Glomerular visceral epithelial cell (primary cell): ENCODE measurements at regions not wholly inside any gene's neighbourhood (a gene's known extent, or its start where the extent isn't known, plus 50 kb on each side); places are given as distances from the start of the nearest gene placed in this dataset.
"Not testable (repeated sequence)": the region's sequence is repeated elsewhere in the genome, so short reads cannot be mapped to it uniquely, and the experiment has no call there.

Source experiments
- DNase-seq: peaks from one replicate; pipeline ENCODE4 v3.0.0-alpha.2; 2016; ENCODE audit errors: extremely low spot score

- no peak for DNase-seq
These were observed 161.0 kb downstream of the DDX1 start for GRCh38 chr2:15752552-15753232.

GRCh38 chr2:15753233-15753798, 161.6 kb downstream of the DDX1 start:
- DNase-seq, result no peak

- DNase-seq, result no peak
These were observed 162.4 kb downstream of the DDX1 start for GRCh38 chr2:15753811-15754702.

- DNase-seq, result no peak
These were observed 163.0 kb downstream of the DDX1 start for GRCh38 chr2:15754703-15755099.

- no peak for DNase-seq
These were observed 163.9 kb downstream of the DDX1 start for GRCh38 chr2:15755528-15755927.

GRCh38 chr2:15756011-15756550, 164.4 kb downstream of the DDX1 start:
- DNase-seq, result no peak

- DNase-seq, result no peak
These were observed 165.5 kb downstream of the DDX1 start for GRCh38 chr2:15756882-15757819.

- no peak for DNase-seq
These were observed 166.3 kb downstream of the DDX1 start for GRCh38 chr2:15757820-15758586.

- no peak for DNase-seq
These were observed 167.2 kb downstream of the DDX1 start for GRCh38 chr2:15758848-15759247.

GRCh38 chr2:15759385-15759784, 167.7 kb downstream of the DDX1 start:
- DNase-seq, result no peak

GRCh38 chr2:15759791-15760190, 168.1 kb downstream of the DDX1 start:
- DNase-seq, result not testable (repeated sequence)

GRCh38 chr2:15760232-15760910, 168.7 kb downstream of the DDX1 start:
- DNase-seq, result no peak

- DNase-seq, result no peak
These were observed 169.4 kb downstream of the DDX1 start for GRCh38 chr2:15761056-15761455.

GRCh38 chr2:15761910-15762309, 170.2 kb downstream of the DDX1 start:
- DNase-seq, result no peak

GRCh38 chr2:15762449-15762848, 170.8 kb downstream of the DDX1 start:
- no peak for DNase-seq

- DNase-seq, result no peak
These were observed 171.6 kb downstream of the DDX1 start for GRCh38 chr2:15763106-15763821.

- DNase-seq, result no peak
These were observed 172.4 kb downstream of the DDX1 start for GRCh38 chr2:15763822-15764682.

- no peak for DNase-seq
These were observed 173.0 kb downstream of the DDX1 start for GRCh38 chr2:15764683-15765011.

GRCh38 chr2:15765211-15765610, 173.5 kb downstream of the DDX1 start:
- DNase-seq, result no peak
